Sigmoid colon (tissue), 6 donors: ENCODE measurements at regions not wholly inside any gene's neighbourhood (a gene's known extent, or its start where the extent isn't known, plus 50 kb on each side); places are given as distances from the start of the nearest gene placed in this dataset.

Experiments
- DNase-seq: peaks from one replicate; pipeline ENCODE4 v3.0.0-alpha.2; 2019
- H3K27ac ChIP-seq, 4 donors: fragments of 200-600 bp; sonication (generic); one replicate each; pipeline ENCODE4 v1.5.1; 2016 to 2019; ENCODE audit warnings: mild to moderate bottlenecking in 1 of 4
- H3K27me3 ChIP-seq, 3 donors: fragments of 200-600 bp; sonication (generic); one replicate each; pipeline ENCODE4 v1.5.1; 2019; ENCODE audit warnings: mild to moderate bottlenecking in 1 of 3
- H3K36me3 ChIP-seq, 4 donors: fragments of 200-600 bp; sonication (generic); one replicate each; pipeline ENCODE4 v1.5.1; 2016 to 2019
- H3K4me1 ChIP-seq, 4 donors: fragments of 200-600 bp; sonication (generic); one replicate each; pipeline ENCODE4 v1.5.1; 2017 to 2019
- H3K4me3 ChIP-seq, 4 donors: fragments of 200-600 bp; sonication (generic); one replicate each; pipeline ENCODE4 v1.5.1; 2017 to 2019; ENCODE audit warnings: mild to moderate bottlenecking in 2 of 4, moderate library complexity in 1 of 4
- H3K9me3 ChIP-seq, 4 donors: fragments of 200-600 bp in 3 of 4; sonication (generic) in 3 of 4; one replicate each; pipeline versions ENCODE4 v1.5.1 to v1.6.1; 2013 to 2019
- EP300 ChIP-seq, 4 donors: sonication (generic); formaldehyde crosslinking; IDR thresholded peaks; one replicate each; pipeline ENCODE4 v1.6.1; 2017; ENCODE audit warnings: antibody characterized with exemption in 4 of 4
- POLR2A ChIP-seq, 2 donors: fragments of 450-650 bp; IDR thresholded peaks; one replicate each; pipeline ENCODE4 v1.6.1; 2016; ENCODE audit warnings: antibody characterized with exemption in 2 of 2, mild to moderate bottlenecking in 2 of 2, moderate library complexity in 2 of 2
- POLR2AphosphoS5 ChIP-seq, 4 donors: sonication (generic); formaldehyde crosslinking; IDR thresholded peaks; one replicate each; pipeline ENCODE4 v1.6.1; 2017; ENCODE audit warnings: antibody characterized with exemption in 4 of 4
- WGBS, 2 donors: extraction: QIAGEN DNeasy Blood & Tissue Kit; methylation state at CpG; one replicate each; pipeline ENCODE4 v1.1.7; 2013; 5-methylcytosine and 5-hydroxymethylcytosine counted together
- intact Hi-C: fragments of 100-400 bp; cut with DNase I; formaldehyde crosslinking; loops from one replicate; pipeline ENCODE4 v1.15.1; 2023
- TF ChIP-seq, protein P1 (sequence below), 4 experiments: fragments of 450-650 bp in 3 of 4; fragments of 200-600 bp in 1 of 4; IDR thresholded peaks; one replicate each; pipeline ENCODE4 v1.5.1; 2016 to 2019; ENCODE audit warnings: antibody characterized with exemption in 4 of 4, mild to moderate bottlenecking in 3 of 4, moderate library complexity in 2 of 4
- donor health status: healthy with polysubstance abuse.
- donor health status: healthy.

DNA sequence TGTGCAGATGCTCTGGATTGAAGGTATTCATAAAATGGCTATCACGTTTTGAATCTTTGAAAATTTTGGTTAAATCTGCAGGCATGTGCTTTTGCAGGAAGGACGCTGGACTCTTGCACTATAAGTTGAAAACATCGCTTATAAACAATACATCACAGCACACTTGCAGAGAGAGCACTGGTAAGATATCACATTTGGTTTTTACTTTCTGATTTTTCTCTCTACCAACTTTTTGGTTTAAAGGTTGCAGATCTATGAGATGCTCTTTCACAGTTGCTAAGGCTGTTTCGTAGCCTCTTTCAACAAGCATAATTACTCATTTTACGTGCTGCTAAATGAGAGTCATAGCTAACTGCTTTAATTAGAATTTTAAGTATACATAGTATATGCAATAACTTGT, 724.4 kb upstream of the ARRDC4 start:
- DNase-seq = no peak
- 36 to 72% methylated on average over 5 of the region's 5 CpGs for WGBS, 2 donors
- no peak overlapping the region for H3K4me3 ChIP-seq
- no peaks in the 10 kb centered on the region for H3K27me3 ChIP-seq
- TF ChIP-seq POLR2A (IDR thresholded peaks at IDR 0.05) = no peak
- no peaks in the 10 kb centered on the region for H3K36me3 ChIP-seq
- peaks cover 0 to 8% (median 0%) of the 10 kb centered on the region in 4 donors for H3K4me1 ChIP-seq
- no peaks in the 10 kb centered on the region for H3K9me3 ChIP-seq
- no peak overlapping the region for H3K27ac ChIP-seq
- intact Hi-C loops = loop anchor here (10.0 kb wide), 2 partner anchors 911 to 1981 kb away; no protein-coding TSS in a partner anchor

DNA sequence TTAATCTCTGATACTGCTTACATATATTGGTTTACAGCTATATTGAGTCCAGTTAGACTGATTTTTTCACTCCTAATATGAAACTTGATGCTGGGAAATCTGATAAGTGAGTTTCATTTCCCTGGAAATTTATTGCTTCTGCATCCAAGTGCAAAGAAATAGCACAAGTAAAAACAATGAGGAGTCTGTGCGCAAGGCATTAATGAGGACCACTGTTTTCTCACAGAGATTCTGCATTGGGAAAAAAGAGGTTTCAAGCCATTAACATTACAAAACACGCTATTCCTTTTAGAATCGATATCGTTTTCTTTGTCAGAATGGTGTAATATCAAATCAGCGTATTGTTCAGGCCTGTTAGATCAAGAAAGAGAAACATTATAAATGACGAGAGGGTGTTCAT, 723.3 kb upstream of the ARRDC4 start:
- H3K27ac ChIP-seq = no peak overlapping the region
- H3K27me3 ChIP-seq = no peaks in the 10 kb centered on the region
- peaks cover 0 to 8% (median 0%) of the 10 kb centered on the region in 4 donors for H3K4me1 ChIP-seq
- TF ChIP-seq, protein P1, sequence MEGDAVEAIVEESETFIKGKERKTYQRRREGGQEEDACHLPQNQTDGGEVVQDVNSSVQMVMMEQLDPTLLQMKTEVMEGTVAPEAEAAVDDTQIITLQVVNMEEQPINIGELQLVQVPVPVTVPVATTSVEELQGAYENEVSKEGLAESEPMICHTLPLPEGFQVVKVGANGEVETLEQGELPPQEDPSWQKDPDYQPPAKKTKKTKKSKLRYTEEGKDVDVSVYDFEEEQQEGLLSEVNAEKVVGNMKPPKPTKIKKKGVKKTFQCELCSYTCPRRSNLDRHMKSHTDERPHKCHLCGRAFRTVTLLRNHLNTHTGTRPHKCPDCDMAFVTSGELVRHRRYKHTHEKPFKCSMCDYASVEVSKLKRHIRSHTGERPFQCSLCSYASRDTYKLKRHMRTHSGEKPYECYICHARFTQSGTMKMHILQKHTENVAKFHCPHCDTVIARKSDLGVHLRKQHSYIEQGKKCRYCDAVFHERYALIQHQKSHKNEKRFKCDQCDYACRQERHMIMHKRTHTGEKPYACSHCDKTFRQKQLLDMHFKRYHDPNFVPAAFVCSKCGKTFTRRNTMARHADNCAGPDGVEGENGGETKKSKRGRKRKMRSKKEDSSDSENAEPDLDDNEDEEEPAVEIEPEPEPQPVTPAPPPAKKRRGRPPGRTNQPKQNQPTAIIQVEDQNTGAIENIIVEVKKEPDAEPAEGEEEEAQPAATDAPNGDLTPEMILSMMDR (IDR thresholded peaks at IDR 0.05) = no peak
- TF ChIP-seq EP300 (IDR thresholded peaks at IDR 0.05) (no peak), POLR2AphosphoS5 (IDR thresholded peaks at IDR 0.05) (no peak), POLR2A (IDR thresholded peaks at IDR 0.05) (no peak)
- no peak for DNase-seq
- no peaks in the 10 kb centered on the region for H3K36me3 ChIP-seq
- no peak overlapping the region for H3K4me3 ChIP-seq
- intact Hi-C loops = loop anchor here (10.0 kb wide), 2 partner anchors 912 to 1982 kb away; no protein-coding TSS in a partner anchor
- WGBS, 2 donors = 90 to 96% methylated on average over 6 of the region's 6 CpGs
- H3K9me3 ChIP-seq = no peaks in the 10 kb centered on the region

DNA sequence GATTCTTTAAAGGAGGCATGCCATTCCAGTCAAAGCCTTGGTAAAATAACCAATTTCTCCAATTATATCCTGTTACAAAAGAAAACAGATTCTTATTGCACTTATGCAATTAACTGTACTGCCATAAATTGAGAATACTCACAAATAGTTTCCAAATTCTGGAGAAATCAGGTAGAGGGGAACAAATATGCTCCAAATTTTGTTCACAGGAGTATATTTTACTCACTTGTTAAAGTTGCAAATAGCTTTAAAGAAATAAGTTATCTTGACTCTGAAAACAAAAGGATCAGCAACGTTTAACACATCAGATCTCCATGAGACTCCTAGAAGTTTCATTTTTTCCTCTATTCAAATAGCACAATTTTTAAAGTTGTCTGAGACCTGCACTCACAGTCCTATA, 712.1 kb upstream of the ARRDC4 start:
- H3K27ac ChIP-seq = no peak overlapping the region
- intact Hi-C loops = loop anchor here (10.0 kb wide), 1 partner anchor 506 kb away; no protein-coding TSS in a partner anchor
- H3K36me3 ChIP-seq = no peaks in the 10 kb centered on the region
- no peaks in the 10 kb centered on the region for H3K4me1 ChIP-seq
- 82 to 89% methylated on average over 1 of the region's 1 CpG for WGBS, 2 donors
- TF ChIP-seq EP300 (IDR thresholded peaks at IDR 0.05) (no peak), POLR2A (IDR thresholded peaks at IDR 0.05) (no peak), POLR2AphosphoS5 (IDR thresholded peaks at IDR 0.05) (no peak)
- TF ChIP-seq, protein P1 (IDR thresholded peaks at IDR 0.05) = no peak
- no peak overlapping the region for H3K4me3 ChIP-seq
- H3K9me3 ChIP-seq = no peaks in the 10 kb centered on the region
- no peaks in the 10 kb centered on the region for H3K27me3 ChIP-seq
- no peak for DNase-seq

DNA sequence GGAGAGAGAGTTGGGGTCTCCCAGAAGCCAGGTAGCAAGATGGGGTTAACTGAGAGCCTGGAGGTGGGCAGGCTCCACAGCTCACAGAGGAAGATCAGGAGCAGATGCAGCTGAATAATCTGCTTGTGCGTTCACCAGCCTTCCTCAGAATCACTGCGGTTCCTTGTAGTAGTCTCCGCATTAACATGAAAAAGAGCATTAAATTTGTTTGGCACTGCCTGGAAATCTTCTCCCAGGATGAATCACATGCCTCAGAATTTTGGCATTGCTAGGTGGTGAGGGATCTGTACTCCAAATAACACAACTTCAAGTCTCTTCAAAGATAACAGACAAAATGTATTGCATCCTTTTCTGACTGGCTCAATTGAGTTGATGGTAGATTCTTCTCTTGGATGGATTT, 700.6 kb upstream of the ARRDC4 start:
- Histone ChIP-seq H3K27me3 (no peaks in the 10 kb centered on the region), H3K4me3 (no peak overlapping the region), H3K9me3 (no peaks in the 10 kb centered on the region), H3K36me3 (no peaks in the 10 kb centered on the region), H3K4me1 (peaks cover 0 to 4% (median 0%) of the 10 kb centered on the region in 4 donors), H3K27ac (no peak overlapping the region)
- no peak for TF ChIP-seq EP300 (IDR thresholded peaks at IDR 0.05)
- no peak for TF ChIP-seq POLR2AphosphoS5 (IDR thresholded peaks at IDR 0.05)
- TF ChIP-seq POLR2A (IDR thresholded peaks at IDR 0.05) = no peak
- TF ChIP-seq, protein P1 (IDR thresholded peaks at IDR 0.05) = no peak
- WGBS, 2 donors = 88 to 93% methylated on average over 3 of the region's 3 CpGs
- intact Hi-C loops = no loop called here
- DNase-seq = no peak

DNA sequence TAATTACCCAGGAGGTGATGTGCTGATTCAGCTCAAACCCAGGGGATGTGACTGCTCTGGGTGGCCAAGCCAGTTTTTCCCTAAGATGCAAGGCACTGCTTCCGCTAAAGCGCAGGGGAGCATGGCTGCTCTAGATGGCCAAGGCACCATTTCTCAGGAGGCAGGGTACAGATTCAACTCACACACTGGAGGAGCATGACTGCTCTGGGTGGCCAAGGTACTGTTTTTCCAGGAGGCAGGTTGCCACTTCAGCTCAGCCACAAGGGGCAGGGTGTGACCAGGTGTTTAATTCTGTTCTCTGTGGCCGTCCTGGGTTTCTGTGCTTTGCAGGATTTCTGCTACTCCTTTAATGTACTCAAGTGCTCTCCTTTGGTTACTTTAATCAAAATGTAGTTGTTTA, 659.3 kb upstream of the ARRDC4 start:
- WGBS, 2 donors = 87 to 94% methylated on average over 3 of the region's 3 CpGs

More for the DNA sequence above, 659.3 kb upstream of the ARRDC4 start:
- H3K4me3 ChIP-seq = no peak overlapping the region
- no peak overlapping the region for H3K27ac ChIP-seq
- intact Hi-C loops = no loop called here
- TF ChIP-seq POLR2AphosphoS5 (IDR thresholded peaks at IDR 0.05) (no peak), POLR2A (IDR thresholded peaks at IDR 0.05) (no peak), EP300 (IDR thresholded peaks at IDR 0.05) (no peak)
- TF ChIP-seq, protein P1 (IDR thresholded peaks at IDR 0.05) = no peak
- no peaks in the 10 kb centered on the region for H3K36me3 ChIP-seq
- DNase-seq = no peak
- H3K27me3 ChIP-seq = no peaks in the 10 kb centered on the region
- H3K4me1 ChIP-seq = no peaks in the 10 kb centered on the region
- no peaks in the 10 kb centered on the region for H3K9me3 ChIP-seq
